Right hindlimb (tissue), 1 donor: ENCODE measurements at regions not wholly inside any gene's neighbourhood (a gene's known extent, or its start where the extent isn't known, plus 50 kb on each side); places are given as distances from the start of the nearest gene placed in this dataset.
A peak's percentile ranks its signal among the peaks of the same experiment; 100 is the strongest.

Experiments
- DNase-seq: peaks from one replicate; pipeline ENCODE4 v3.0.0-alpha.2; 2018

DNA sequence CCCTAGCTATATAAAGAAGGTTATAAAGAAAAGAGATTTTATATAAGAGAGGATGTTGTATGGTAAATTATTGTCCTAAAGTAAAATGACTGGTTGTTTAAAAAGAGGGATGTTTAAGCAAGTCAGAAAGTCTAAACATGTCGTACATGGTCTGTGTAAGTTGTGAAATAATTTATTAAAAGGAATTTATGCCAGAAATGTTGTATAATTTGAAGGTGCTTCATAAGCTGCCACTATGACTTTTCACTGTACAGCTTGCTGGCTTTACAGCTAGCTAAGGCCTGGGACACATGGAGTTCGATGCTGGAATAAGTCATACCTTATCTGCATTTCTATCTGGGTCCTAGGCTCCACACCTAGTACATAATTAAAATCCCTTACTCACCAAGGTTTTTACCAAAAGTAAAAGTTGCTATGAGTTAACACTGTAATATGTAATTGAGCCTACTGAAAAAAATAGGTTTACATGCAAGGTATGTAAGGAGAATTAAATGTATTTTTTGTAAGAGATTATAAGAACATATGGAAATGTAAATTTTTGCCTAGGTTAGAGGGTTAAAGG, 59.0 kb upstream of the EDEM3 start:
- DNase-seq = no peak

DNA sequence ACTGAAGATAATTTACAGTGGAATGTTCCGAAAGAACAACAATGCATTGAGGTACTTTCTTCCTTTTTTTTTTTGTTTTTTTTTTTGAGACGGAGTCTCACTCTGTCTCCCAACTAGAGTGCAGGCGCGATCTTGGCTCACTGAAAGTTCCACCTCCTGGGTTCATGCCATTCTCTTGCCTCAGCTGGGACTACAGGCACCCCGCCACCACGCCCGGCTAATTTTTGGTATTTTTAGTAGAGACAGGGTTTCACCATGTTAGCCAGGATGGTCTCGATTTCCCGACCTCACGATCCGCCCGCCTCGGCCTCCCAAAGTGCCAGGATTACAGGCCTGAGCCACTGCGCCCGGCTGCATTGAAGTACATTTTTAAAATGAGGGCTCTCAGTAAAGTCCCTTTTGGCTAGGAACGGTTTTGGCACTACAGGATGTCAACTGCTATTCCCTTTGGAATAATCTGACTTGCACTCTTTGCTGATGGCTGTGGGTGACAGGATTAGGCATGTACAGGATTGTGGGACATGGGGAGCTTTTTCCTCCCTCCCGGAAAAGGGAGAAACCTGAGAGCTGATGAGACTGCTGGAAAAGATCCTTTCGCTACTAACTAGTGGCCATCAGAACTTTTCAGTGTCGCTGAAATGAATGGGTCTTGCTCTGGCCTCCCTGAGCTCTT, 56.9 kb upstream of the EDEM3 start:
- DNase-seq = peak; percentile 44

DNA sequence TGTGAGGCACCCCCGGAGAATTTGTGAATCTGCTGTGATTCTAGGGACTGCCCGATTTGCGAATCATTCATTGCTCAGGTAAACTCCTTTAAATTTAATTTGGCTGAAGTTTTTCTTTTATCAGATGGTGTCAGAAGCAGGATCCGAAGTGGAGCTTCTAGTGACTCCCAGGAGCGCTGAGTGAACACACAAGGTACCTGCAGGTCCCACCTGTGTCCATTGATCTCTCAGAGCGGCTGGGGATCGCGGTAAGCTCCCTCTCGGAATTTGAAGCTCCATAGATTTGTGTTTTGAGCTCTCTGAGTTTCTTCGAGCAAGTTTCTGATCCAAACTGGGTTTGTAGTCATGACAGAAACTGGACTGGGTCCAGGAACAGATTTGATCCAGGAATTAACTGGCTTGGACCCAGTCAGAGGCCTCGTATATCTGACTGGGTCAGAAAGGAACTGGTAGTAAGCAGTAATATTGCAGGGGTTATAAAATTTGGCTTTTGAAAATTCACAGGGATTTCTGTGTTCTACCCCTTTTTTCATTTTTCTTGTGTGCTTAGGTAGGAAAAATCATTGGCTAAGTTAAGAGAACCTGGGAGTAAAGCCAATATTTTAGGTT, 56.2 kb upstream of the EDEM3 start:
- peak; percentile 63 for DNase-seq

DNA sequence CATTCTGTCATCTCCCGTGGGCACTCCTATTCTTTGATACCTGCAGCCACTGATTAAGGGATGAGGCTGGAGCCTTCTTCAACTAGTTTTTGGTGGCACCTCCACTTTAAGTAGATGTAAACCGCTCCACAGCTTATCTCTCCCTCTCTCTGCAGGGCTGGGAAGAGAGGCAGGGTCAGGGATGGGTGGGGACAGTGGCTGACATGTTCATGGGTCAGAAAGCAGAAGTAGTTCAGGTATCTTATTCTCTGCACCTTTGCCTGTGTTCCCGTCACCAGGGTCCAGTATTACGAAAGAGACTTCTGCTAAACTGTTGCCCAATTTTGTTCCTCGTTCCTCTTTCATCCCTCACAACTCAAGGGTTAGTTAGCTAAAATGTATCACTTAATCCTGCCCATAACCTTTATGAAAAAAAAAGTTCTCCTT, 51.7 kb upstream of the EDEM3 start:
- DNase-seq = no peak

DNA sequence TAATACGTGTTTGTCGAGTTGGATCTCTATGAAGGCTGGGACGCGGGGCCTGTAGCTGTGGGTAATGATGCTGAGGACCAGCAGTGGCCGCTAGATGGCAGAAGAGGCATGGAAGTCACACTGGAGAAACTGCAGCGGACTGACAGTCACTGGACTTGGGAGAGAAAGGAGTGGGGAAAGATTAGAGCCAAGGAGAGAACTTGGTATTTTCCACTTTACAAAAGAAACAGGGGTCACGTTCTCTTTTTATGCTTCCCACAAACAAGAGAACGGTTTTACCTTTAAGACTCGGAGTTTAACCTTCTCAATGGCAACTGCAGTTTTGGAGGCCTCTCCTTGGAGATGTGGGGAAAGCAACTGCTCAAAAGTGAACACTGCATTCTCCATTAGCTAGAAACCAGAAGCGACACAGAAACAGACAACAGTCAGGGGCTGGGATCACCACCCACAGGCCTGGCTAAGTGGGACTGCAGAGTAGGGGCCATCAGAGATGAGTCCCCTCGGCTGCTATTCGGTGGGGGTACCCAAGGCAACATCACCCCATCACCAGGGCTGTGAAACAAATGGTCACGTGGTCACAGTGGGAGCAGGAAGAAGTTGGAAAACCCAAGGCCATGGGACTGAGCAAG, 51.1 kb upstream of the EDEM3 start:
- peak; percentile 93 for DNase-seq
